Parathyroid adenoma (tissue), 2 donors: ENCODE measurements at regions not wholly inside any gene's neighbourhood (a gene's known extent, or its start where the extent isn't known, plus 50 kb on each side); places are given as distances from the start of the nearest gene placed in this dataset.
A peak's percentile ranks its signal among the peaks of the same experiment; 100 is the strongest.
"Not testable (repeated sequence)": the region's sequence is repeated elsewhere in the genome, so short reads cannot be mapped to it uniquely, and the experiment has no call there.

Experiments used
- H2AFZ ChIP-seq: fragments of 300-600 bp; sonication (generic); one replicate; pipeline ENCODE4 v1.7.0; 2017; ENCODE audit warnings: antibody characterized with exemption, mild to moderate bottlenecking
- H3K27ac ChIP-seq: fragments of 300-600 bp; sonication (generic); one replicate; pipeline ENCODE4 v1.7.0; 2017
- H3K27me3 ChIP-seq: fragments of 300-600 bp; sonication (generic); one replicate; pipeline ENCODE4 v1.7.0; 2017; ENCODE audit warnings: low read length; ENCODE audit not compliant: control insufficient read depth, insufficient read depth
- H3K36me3 ChIP-seq: fragments of 300-600 bp; sonication (generic); one replicate; pipeline ENCODE4 v1.7.0; 2017; ENCODE audit warnings: low read length; ENCODE audit not compliant: control insufficient read depth, insufficient read depth
- H3K4me1 ChIP-seq: fragments of 300-600 bp; sonication (generic); one replicate; pipeline ENCODE4 v1.7.0; 2017; ENCODE audit warnings: control low read depth
- H3K4me2 ChIP-seq: fragments of 300-600 bp; sonication (generic); one replicate; pipeline ENCODE4 v1.7.0; 2017; ENCODE audit warnings: low read length
- H3K4me3 ChIP-seq: fragments of 300-600 bp; sonication (generic); one replicate; pipeline ENCODE4 v1.7.0; 2017; ENCODE audit warnings: low read depth, low read length
- H3K79me2 ChIP-seq: fragments of 300-600 bp; sonication (generic); one replicate; pipeline ENCODE4 v1.7.0; 2017; ENCODE audit warnings: control low read depth
- H3K9ac ChIP-seq: fragments of 300-600 bp; sonication (generic); one replicate; pipeline ENCODE4 v1.7.0; 2017; ENCODE audit warnings: mild to moderate bottlenecking
- H3K9me3 ChIP-seq: fragments of 300-600 bp; sonication (generic); one replicate; pipeline ENCODE4 v1.7.0; 2017; ENCODE audit warnings: low read length; ENCODE audit not compliant: control insufficient read depth
- TF ChIP-seq, protein P1 (sequence below): fragments of 300-600 bp; sonication (generic); IDR thresholded peaks from one replicate; pipeline ENCODE4 v1.7.0; 2017; ENCODE audit warnings: antibody characterized with exemption, mild to moderate bottlenecking
- donor health status: primary hyperparathyroidism.

- Histone ChIP-seq H3K27ac (no peak overlapping the region), H3K36me3 (no peaks in the 10 kb centered on the region), H3K9me3 (no peaks in the 10 kb centered on the region), H3K27me3 (no peaks in the 10 kb centered on the region), H3K9ac (no peak overlapping the region), H3K4me1 (no peaks in the 10 kb centered on the region), H3K4me2 (no peak overlapping the region), H3K4me3 (no peak overlapping the region), H2AFZ (no peak overlapping the region), H3K79me2 (no peaks in the 10 kb centered on the region)
- TF ChIP-seq, protein P1, sequence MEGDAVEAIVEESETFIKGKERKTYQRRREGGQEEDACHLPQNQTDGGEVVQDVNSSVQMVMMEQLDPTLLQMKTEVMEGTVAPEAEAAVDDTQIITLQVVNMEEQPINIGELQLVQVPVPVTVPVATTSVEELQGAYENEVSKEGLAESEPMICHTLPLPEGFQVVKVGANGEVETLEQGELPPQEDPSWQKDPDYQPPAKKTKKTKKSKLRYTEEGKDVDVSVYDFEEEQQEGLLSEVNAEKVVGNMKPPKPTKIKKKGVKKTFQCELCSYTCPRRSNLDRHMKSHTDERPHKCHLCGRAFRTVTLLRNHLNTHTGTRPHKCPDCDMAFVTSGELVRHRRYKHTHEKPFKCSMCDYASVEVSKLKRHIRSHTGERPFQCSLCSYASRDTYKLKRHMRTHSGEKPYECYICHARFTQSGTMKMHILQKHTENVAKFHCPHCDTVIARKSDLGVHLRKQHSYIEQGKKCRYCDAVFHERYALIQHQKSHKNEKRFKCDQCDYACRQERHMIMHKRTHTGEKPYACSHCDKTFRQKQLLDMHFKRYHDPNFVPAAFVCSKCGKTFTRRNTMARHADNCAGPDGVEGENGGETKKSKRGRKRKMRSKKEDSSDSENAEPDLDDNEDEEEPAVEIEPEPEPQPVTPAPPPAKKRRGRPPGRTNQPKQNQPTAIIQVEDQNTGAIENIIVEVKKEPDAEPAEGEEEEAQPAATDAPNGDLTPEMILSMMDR, result no peak
Measured at GRCh38 chr1:21385022-21385421, 54.9 kb upstream of the NBPF3 start.

- Histone ChIP-seq H3K4me1 (no peaks in the 10 kb centered on the region), H3K9me3 (no peaks in the 10 kb centered on the region), H3K9ac (no peak overlapping the region), H3K79me2 (no peaks in the 10 kb centered on the region), H3K27ac (no peak overlapping the region), H3K27me3 (no peaks in the 10 kb centered on the region), H3K36me3 (no peaks in the 10 kb centered on the region), H3K4me3 (no peak overlapping the region), H3K4me2 (no peak overlapping the region), H2AFZ (no peak overlapping the region)
- TF ChIP-seq, protein P1, result no peak
Measured at GRCh38 chr1:21384620-21385019, 55.3 kb upstream of the NBPF3 start.

- H3K36me3 ChIP-seq, result no peaks in the 10 kb centered on the region
- no peak overlapping the region for H3K27ac ChIP-seq
- peak overlapping the region; percentile 38 for H3K4me2 ChIP-seq
- H3K4me3 ChIP-seq, result no peak overlapping the region
- H2AFZ ChIP-seq, result no peak overlapping the region
- no peaks in the 10 kb centered on the region for H3K27me3 ChIP-seq
- H3K9me3 ChIP-seq, result no peaks in the 10 kb centered on the region
- H3K79me2 ChIP-seq, result no peaks in the 10 kb centered on the region
- no peak overlapping the region for H3K9ac ChIP-seq
- H3K4me1 ChIP-seq, result no peaks in the 10 kb centered on the region
- TF ChIP-seq, protein P1, result no peak
Measured at GRCh38 chr1:21383785-21384401, 56.0 kb upstream of the NBPF3 start.

GRCh38 chr1:21381354-21381753, 58.6 kb upstream of the NBPF3 start:
- TF ChIP-seq, protein P1, result no peak
- H3K9ac ChIP-seq, result no peak overlapping the region
- no peaks in the 10 kb centered on the region for H3K27me3 ChIP-seq
- no peak overlapping the region for H3K4me3 ChIP-seq
- no peak overlapping the region for H3K27ac ChIP-seq
- H3K4me1 ChIP-seq, result no peaks in the 10 kb centered on the region
- H3K9me3 ChIP-seq, result no peaks in the 10 kb centered on the region
- no peaks in the 10 kb centered on the region for H3K36me3 ChIP-seq
- no peak overlapping the region for H2AFZ ChIP-seq
- H3K79me2 ChIP-seq, result no peaks in the 10 kb centered on the region
- no peak overlapping the region for H3K4me2 ChIP-seq

GRCh38 chr1:21380147-21380546, 59.8 kb upstream of the NBPF3 start:
- not testable (repeated sequence) for H3K27ac ChIP-seq, H2AFZ ChIP-seq, H3K27me3 ChIP-seq

More at GRCh38 chr1:21380147-21380546, 59.8 kb upstream of the NBPF3 start:
- not testable (repeated sequence) for H3K4me1 ChIP-seq, H3K79me2 ChIP-seq, H3K36me3 ChIP-seq, H3K4me3 ChIP-seq, H3K4me2 ChIP-seq, H3K9me3 ChIP-seq, H3K9ac ChIP-seq
